ENCODE measurements at regions not wholly inside any gene's neighbourhood (a gene's known extent, or its start where the extent isn't known, plus 50 kb on each side); places are given as distances from the start of the nearest gene placed in this dataset.

- Histone ChIP-seq H3K36me3 (ENCODE audit: insufficient read depth, low read length) (no peaks in the 10 kb centered on the region), H3K9me3 (ENCODE audit: low read length) (no peaks in the 10 kb centered on the region), H3K4me2 (ENCODE audit: low read length) (no peak overlapping the region), H3F3A (ENCODE audit: insufficient read depth, low read length, poor library complexity, severe bottlenecking) (no peaks in the 10 kb centered on the region), H4K20me1 (ENCODE audit: insufficient read depth) (no peaks in the 10 kb centered on the region), H3K79me2 (replicated peaks; ENCODE audit: insufficient read depth, low read length) (no peaks in the 10 kb centered on the region), H3K9me2 (ENCODE audit: insufficient read depth, low read length) (no peaks in the 10 kb centered on the region), H3K4me3 (ENCODE audit: low read length) (no peak overlapping the region), H3K9ac (ENCODE audit: low read length) (no peak overlapping the region), H3K27me3 (ENCODE audit: insufficient read depth, low read depth, low read length) (no peaks in the 10 kb centered on the region), H3K27ac (ENCODE audit: low read length) (no peak overlapping the region), H2AFZ (ENCODE audit: low read depth, low read length) (no peak overlapping the region)
- TF ChIP-seq MXI1 (conservative IDR thresholded peaks at IDR 0.05; ENCODE audit: poor library complexity, severe bottlenecking) (no peak), EP300 (conservative IDR thresholded peaks at IDR 0.05; ENCODE audit: poor library complexity, severe bottlenecking) (no peak), RAD21 (conservative IDR thresholded peaks at IDR 0.05) (no peak)
Measured at GRCh38 chr1:199856216-199856780, 171.2 kb upstream of the NR5A2 start.

GRCh38 chr1:199857108-199857507 is 170.4 kb upstream of the NR5A2 start:
- no peak overlapping the region for H3K27ac ChIP-seq (ENCODE audit: low read length)
- H4K20me1 ChIP-seq (ENCODE audit: insufficient read depth) = no peaks in the 10 kb centered on the region
- no peaks in the 10 kb centered on the region for H3K79me2 ChIP-seq (replicated peaks; ENCODE audit: insufficient read depth, low read length)
- no peaks in the 10 kb centered on the region for H3F3A ChIP-seq (ENCODE audit: insufficient read depth, low read length, poor library complexity, severe bottlenecking)
- TF ChIP-seq TAF1 (IDR thresholded peaks at IDR 0.05; ENCODE audit: low read depth) (no peak), MXI1 (conservative IDR thresholded peaks at IDR 0.05; ENCODE audit: poor library complexity, severe bottlenecking) (no peak), SMC3 (conservative IDR thresholded peaks at IDR 0.05; ENCODE audit: poor library complexity) (no peak), EZH2 (IDR thresholded peaks at IDR 0.05; ENCODE audit: borderline replicate concordance, insufficient read depth, low read length, poor library complexity, severe bottlenecking) (no peak), CTCF (IDR thresholded peaks at IDR 0.05; ENCODE audit: poor library complexity, severe bottlenecking) (no peak), RAD21 (conservative IDR thresholded peaks at IDR 0.05) (no peak), REST (IDR thresholded peaks at IDR 0.05; ENCODE audit: borderline replicate concordance) (no peak), EP300 (conservative IDR thresholded peaks at IDR 0.05; ENCODE audit: poor library complexity, severe bottlenecking) (no peak), POLR2AphosphoS5 (IDR thresholded peaks at IDR 0.05) (no peak)
- H3K36me3 ChIP-seq (ENCODE audit: insufficient read depth, low read length) = no peaks in the 10 kb centered on the region
- no peaks in the 10 kb centered on the region for H3K9me3 ChIP-seq (ENCODE audit: low read length)
- H3K9ac ChIP-seq (ENCODE audit: low read length) = no peak overlapping the region
- H2AFZ ChIP-seq (ENCODE audit: low read depth, low read length) = no peak overlapping the region
- no peak overlapping the region for H3K4me3 ChIP-seq (ENCODE audit: low read length)
- H3K9me2 ChIP-seq (ENCODE audit: insufficient read depth, low read length) = no peaks in the 10 kb centered on the region
- H3K4me2 ChIP-seq (ENCODE audit: low read length) = no peak overlapping the region
- H3K27me3 ChIP-seq (ENCODE audit: insufficient read depth, low read depth, low read length) = no peaks in the 10 kb centered on the region

Measured in neural cell (in vitro differentiated cells).